GM20000 (cell line): ENCODE measurements at regions not wholly inside any gene's neighbourhood (a gene's known extent, or its start where the extent isn't known, plus 50 kb on each side); places are given as distances from the start of the nearest gene placed in this dataset.

Experiments
- DNase-seq: peaks from one replicate; pipeline ENCODE4 v3.0.0; 2012; ENCODE audit warnings: low spot score
- CTCF ChIP-seq: IDR thresholded peaks from 2 replicates; pipeline ENCODE4 v1.5.1; 2012; ENCODE audit warnings: mild to moderate bottlenecking, control low read depth; ENCODE audit errors: extremely low read depth, missing control alignments

- no peak for TF ChIP-seq CTCF
- DNase-seq, result no peak
Measured at GRCh38 chr20:10902174-10902573, 228.4 kb upstream of the JAG1 start.

GRCh38 chr20:10902576-10903282 is 228.9 kb upstream of the JAG1 start:
- no peak for DNase-seq
- no peak for TF ChIP-seq CTCF

- no peak for TF ChIP-seq CTCF
- no peak for DNase-seq
Measured at GRCh38 chr20:10906834-10907233, 233.0 kb upstream of the JAG1 start.

GRCh38 chr20:10909803-10910202 is 236.0 kb upstream of the JAG1 start:
- no peak for DNase-seq
- no peak for TF ChIP-seq CTCF

GRCh38 chr20:10910535-10911178 is 236.9 kb upstream of the JAG1 start:
- no peak for TF ChIP-seq CTCF
- no peak for DNase-seq

GRCh38 chr20:10911298-10911697 is 237.5 kb upstream of the JAG1 start:
- no peak for DNase-seq
- TF ChIP-seq CTCF, result no peak

- TF ChIP-seq CTCF, result no peak
- no peak for DNase-seq
Measured at GRCh38 chr20:10915815-10916214, 242.0 kb upstream of the JAG1 start.
